Heart left ventricle (tissue), 16 donors: ENCODE measurements at regions not wholly inside any gene's neighbourhood (a gene's known extent, or its start where the extent isn't known, plus 50 kb on each side); places are given as distances from the start of the nearest gene placed in this dataset.

Experiments used
- ATAC-seq, 4 donors: fragments of 200-7000 bp; cut with Tn5 transposase; one replicate each; pipeline ENCODE4 v1.9.1; 2020 to 2022; ENCODE audit warnings: moderate library complexity in 4 of 4, mild to moderate bottlenecking in 3 of 4, moderate number of reproducible peaks in 1 of 4
- DNase-seq, 5 donors: peaks; one replicate each; pipeline ENCODE4 v3.0.0-alpha.2; 2020
- H3K27ac ChIP-seq, 12 donors: fragments of 200-600 bp; sonication (generic) in 4 of 12; one replicate each; pipeline versions ENCODE4 v1.5.0 to v1.8.0; 2016 to 2022; ENCODE audit warnings: mild to moderate bottlenecking in 2 of 12
- H3K27me3 ChIP-seq, 9 donors: fragments of 200-600 bp; sonication (generic) in 2 of 9; one replicate each; pipeline versions ENCODE4 v1.5.1 to v1.8.0; 2016 to 2022; ENCODE audit warnings: mild to moderate bottlenecking in 3 of 9
- H3K36me3 ChIP-seq, 9 donors: fragments of 200-600 bp; sonication (generic) in 2 of 9; one replicate each; pipeline versions ENCODE4 v1.5.0 to v1.8.0; 2018 to 2022; ENCODE audit warnings: mild to moderate bottlenecking in 2 of 9
- H3K4me1 ChIP-seq, 12 donors: fragments of 200-600 bp; sonication (generic) in 4 of 12; one replicate each; pipeline versions ENCODE4 v1.5.0 to v1.8.0; 2016 to 2022; ENCODE audit warnings: mild to moderate bottlenecking in 3 of 12
- H3K4me3 ChIP-seq, 12 donors: fragments of 200-600 bp; sonication (generic) in 4 of 12; one replicate each; pipeline versions ENCODE4 v1.5.0 to v1.8.0; 2017 to 2022; ENCODE audit warnings: mild to moderate bottlenecking in 9 of 12, moderate library complexity in 4 of 12
- H3K9me3 ChIP-seq, 12 donors: fragments of 200-600 bp; sonication (generic) in 4 of 12; one replicate each; pipeline versions ENCODE4 v1.5.0 to v1.8.0; 2016 to 2022; ENCODE audit warnings: mild to moderate bottlenecking in 1 of 12
- CTCF ChIP-seq, 12 donors: fragments of 200-600 bp; sonication (generic) in 4 of 12; IDR thresholded peaks; one replicate each; pipeline versions ENCODE4 v1.5.0 to v1.8.0; 2018 to 2022; ENCODE audit warnings: antibody characterized with exemption in 12 of 12, mild to moderate bottlenecking in 5 of 12
- POLR2A ChIP-seq, 2 donors: fragments of 450-650 bp; IDR thresholded peaks; one replicate each; pipeline ENCODE4 v1.6.1; 2017; ENCODE audit warnings: antibody characterized with exemption in 2 of 2, mild to moderate bottlenecking in 2 of 2, moderate library complexity in 2 of 2
- WGBS, 4 donors: extraction: QIAGEN DNeasy Blood & Tissue Kit in 2 of 4; methylation state at CpG; one replicate each; pipeline versions ENCODE4 v1.1.5 to v1.1.7; 2013 to 2018; 5-methylcytosine and 5-hydroxymethylcytosine counted together
- intact Hi-C, 10 donors: fragments of 100-400 bp; cut with DNase I; formaldehyde crosslinking; loops; one replicate each; pipeline versions ENCODE4 v1.11.1 to v1.14.2; 2022
- donor health status: ischemic (EF 13 %, LVEDD 7.1; RV severe dilation, severe dysfunction).
- donor health status: healthy with polysubstance abuse.
- donor health status: DM: no; HTN: yes; CAD: no.
- donor health status: DM: no; HTN: no; CAD: no.
- donor health status: ischemic (EF 25% LVEDD 6.9; RV normal size, moderate dysfunction).
- donor health status: ischemic (EF 25% LVEDD 5.7; RV mildly dilated, moderate dysfunction).
- donor health status: healthy.
- donor health status: DM: yes; HTN: yes; CAD: no.
- donor health status: ischemic (EF 35%, LVEDD 5.7; RV mildly dilated, moderate dysfunction).
- donor health status: nonischemic (EF 11% LVEDD 7.7; RV severe dilation, severe dysfunction).
- donor health status: DM: yes; HTN: yes; CAD: no.
- donor health status: PGD.
- donor health status: ischemic (EF 29% LVEDD 5.4; RV normal size, mild dysfunction).
- donor health status: nonischemic (EF 23%, LVEDD 6.1; RV moderate dilation, normal function).

- 52 to 69% (median 59%) methylated on average over 3 of the region's 3 CpGs for WGBS, 4 donors
- H3K9me3 ChIP-seq, result no peaks in the 10 kb centered on the region
Measured at GRCh38 chr5:21644032-21644431, 1209.1 kb downstream of the CDH12 start.

GRCh38 chr5:21642312-21642711 is 1210.8 kb downstream of the CDH12 start:
- Histone ChIP-seq H3K27ac (no peak overlapping the region), H3K36me3 (no peaks in the 10 kb centered on the region), H3K27me3 (no peaks in the 10 kb centered on the region), H3K4me3 (no peak overlapping the region), H3K9me3 (no peaks in the 10 kb centered on the region), H3K4me1 (no peaks in the 10 kb centered on the region)
- TF ChIP-seq CTCF (IDR thresholded peaks at IDR 0.05), result no peak
- TF ChIP-seq POLR2A (IDR thresholded peaks at IDR 0.05), result no peak
- 69 to 87% (median 71%) methylated on average over 1 of the region's 1 CpG for WGBS, 4 donors
- ATAC-seq (no peak), DNase-seq (no peak)
- intact Hi-C loops, result no loop called here

More at GRCh38 chr5:21644032-21644431, 1209.1 kb downstream of the CDH12 start:
- no peak for ATAC-seq
- Histone ChIP-seq H3K4me3 (no peak overlapping the region), H3K27me3 (no peaks in the 10 kb centered on the region), H3K36me3 (no peaks in the 10 kb centered on the region), H3K4me1 (no peaks in the 10 kb centered on the region), H3K27ac (no peak overlapping the region)
- intact Hi-C loops, result no loop called here
- TF ChIP-seq POLR2A (IDR thresholded peaks at IDR 0.05) (no peak), CTCF (IDR thresholded peaks at IDR 0.05) (no peak)
- no peak for DNase-seq

GRCh38 chr5:21623831-21624230 is 1229.3 kb downstream of the CDH12 start:
- DNase-seq (no peak), ATAC-seq (no peak)
- no peaks in the 10 kb centered on the region for H3K4me1 ChIP-seq
- H3K9me3 ChIP-seq, result peaks cover 0 to 18% (median 5%) of the 10 kb centered on the region in 12 donors
- intact Hi-C loops, result no loop called here
- no peaks in the 10 kb centered on the region for H3K36me3 ChIP-seq
- 93 to 96% (median 94%) methylated on average over 2 of the region's 2 CpGs for WGBS, 4 donors
- TF ChIP-seq POLR2A (IDR thresholded peaks at IDR 0.05), result no peak
- TF ChIP-seq CTCF (IDR thresholded peaks at IDR 0.05), result no peak
- no peak overlapping the region for H3K4me3 ChIP-seq
- H3K27me3 ChIP-seq, result no peaks in the 10 kb centered on the region
- no peak overlapping the region for H3K27ac ChIP-seq

GRCh38 chr5:21615195-21615765 is 1237.9 kb downstream of the CDH12 start:
- 86 to 94% (median 90%) methylated on average over 16 of the region's 16 CpGs for WGBS, 4 donors
- DNase-seq, result no peak
- Histone ChIP-seq H3K4me1 (no peaks in the 10 kb centered on the region), H3K27me3 (no peaks in the 10 kb centered on the region), H3K27ac (no peak overlapping the region), H3K36me3 (no peaks in the 10 kb centered on the region), H3K9me3 (peaks cover 0 to 2% (median 0%) of the 10 kb centered on the region in 12 donors), H3K4me3 (no peak overlapping the region)
- no peak for ATAC-seq
- intact Hi-C loops, result no loop called here
- TF ChIP-seq POLR2A (IDR thresholded peaks at IDR 0.05) (no peak), CTCF (IDR thresholded peaks at IDR 0.05) (no peak)
